22Rv1 (cell line): ENCODE measurements at regions not wholly inside any gene's neighbourhood (a gene's known extent, or its start where the extent isn't known, plus 50 kb on each side); places are given as distances from the start of the nearest gene placed in this dataset.

Experiments
- CTCF ChIP-seq: fragments of 450-650 bp; IDR thresholded peaks from 2 replicates; pipeline ENCODE4 v1.5.1; 2017; ENCODE audit warnings: mild to moderate bottlenecking
- ZFX ChIP-seq: fragments of 450-650 bp; IDR thresholded peaks from 2 replicates; pipeline ENCODE4 v1.6.1; 2017; ENCODE audit warnings: antibody characterized with exemption, borderline replicate concordance

- TF ChIP-seq CTCF = no peak
- no peak for TF ChIP-seq ZFX
Measured at GRCh38 chr5:15014809-15015208, 143.2 kb upstream of the ANKH start.
